NCI-H2107 (cell line): ENCODE measurements at regions not wholly inside any gene's neighbourhood (a gene's known extent, or its start where the extent isn't known, plus 50 kb on each side); places are given as distances from the start of the nearest gene placed in this dataset.

Experiments used
- DNase-seq: peaks from one replicate; lab custom pipeline; 2025; lab: John Stamatoyannopoulos, UW

GRCh38 chr6:21381331-21381963, 212.1 kb upstream of the SOX4 start:
- DNase-seq: no peak

GRCh38 chr6:21382821-21383449, 210.6 kb upstream of the SOX4 start:
- DNase-seq: no peak

DNA sequence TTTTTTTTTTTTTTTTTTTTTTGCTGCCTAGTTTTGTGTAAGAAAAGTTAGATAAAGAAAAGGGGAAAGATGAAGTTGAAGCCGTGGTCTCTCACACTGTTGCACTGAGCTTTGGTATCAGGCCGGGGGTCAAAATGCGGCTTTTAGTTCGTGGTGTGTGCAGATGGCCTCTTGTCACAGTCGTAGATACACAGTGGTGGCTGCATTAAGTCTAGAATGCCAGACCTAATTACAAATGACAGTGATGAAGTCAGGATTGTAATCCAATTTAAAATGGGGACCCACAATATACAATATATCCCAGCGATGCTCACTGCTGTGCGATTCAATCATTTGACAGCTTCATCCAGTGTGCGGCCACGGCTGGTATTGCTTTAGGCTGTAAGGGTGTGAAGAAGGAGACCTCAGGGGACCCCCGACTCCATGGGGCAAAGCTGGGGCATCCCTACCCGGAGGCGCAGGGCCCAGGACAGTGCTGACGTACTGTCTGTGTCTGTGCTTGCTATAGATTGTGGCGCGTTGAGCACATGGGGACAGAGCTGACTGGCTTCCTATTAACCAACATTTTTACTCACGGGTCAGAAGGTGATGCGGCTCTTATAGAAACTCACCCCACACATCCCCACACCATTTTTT, 210.0 kb upstream of the SOX4 start:
- DNase-seq: no peak

GRCh38 chr6:21384216-21384615, 209.3 kb upstream of the SOX4 start:
- DNase-seq: no peak

GRCh38 chr6:21386744-21387143, 206.8 kb upstream of the SOX4 start:
- no peak for DNase-seq

DNA sequence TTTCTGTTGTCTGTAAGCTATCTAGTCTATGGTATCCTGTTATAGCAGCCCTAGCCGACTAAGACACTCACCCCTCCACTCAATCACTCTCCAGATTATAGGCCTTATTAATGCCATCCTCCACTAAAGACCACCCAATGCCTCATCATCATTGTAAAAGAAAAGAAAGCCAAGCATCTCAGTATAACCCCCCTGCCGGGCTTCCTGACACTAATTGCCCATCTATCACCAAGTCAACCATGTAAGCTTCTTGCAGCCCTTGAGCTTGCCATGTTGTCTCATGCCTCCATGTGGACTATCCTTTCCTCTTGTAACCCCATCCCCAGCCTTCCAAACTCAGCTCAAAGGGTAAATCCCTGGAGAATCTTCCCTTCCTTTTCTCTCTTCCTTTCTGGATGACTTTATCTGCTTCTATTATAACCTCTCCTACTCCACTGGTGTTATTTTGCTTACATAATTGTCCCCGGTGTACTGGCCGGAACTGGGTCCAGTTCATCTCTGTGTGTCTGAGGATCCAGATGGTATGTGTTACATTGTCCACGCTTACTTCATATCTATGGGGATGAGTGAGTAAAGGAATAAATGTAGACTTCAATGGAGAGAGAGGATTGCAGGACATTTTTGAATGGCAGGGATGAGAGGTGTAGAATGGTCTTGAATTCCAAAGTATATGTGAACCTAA, 202.9 kb upstream of the SOX4 start:
- no peak for DNase-seq

GRCh38 chr6:21392177-21392576, 201.4 kb upstream of the SOX4 start:
- DNase-seq: no peak

DNA sequence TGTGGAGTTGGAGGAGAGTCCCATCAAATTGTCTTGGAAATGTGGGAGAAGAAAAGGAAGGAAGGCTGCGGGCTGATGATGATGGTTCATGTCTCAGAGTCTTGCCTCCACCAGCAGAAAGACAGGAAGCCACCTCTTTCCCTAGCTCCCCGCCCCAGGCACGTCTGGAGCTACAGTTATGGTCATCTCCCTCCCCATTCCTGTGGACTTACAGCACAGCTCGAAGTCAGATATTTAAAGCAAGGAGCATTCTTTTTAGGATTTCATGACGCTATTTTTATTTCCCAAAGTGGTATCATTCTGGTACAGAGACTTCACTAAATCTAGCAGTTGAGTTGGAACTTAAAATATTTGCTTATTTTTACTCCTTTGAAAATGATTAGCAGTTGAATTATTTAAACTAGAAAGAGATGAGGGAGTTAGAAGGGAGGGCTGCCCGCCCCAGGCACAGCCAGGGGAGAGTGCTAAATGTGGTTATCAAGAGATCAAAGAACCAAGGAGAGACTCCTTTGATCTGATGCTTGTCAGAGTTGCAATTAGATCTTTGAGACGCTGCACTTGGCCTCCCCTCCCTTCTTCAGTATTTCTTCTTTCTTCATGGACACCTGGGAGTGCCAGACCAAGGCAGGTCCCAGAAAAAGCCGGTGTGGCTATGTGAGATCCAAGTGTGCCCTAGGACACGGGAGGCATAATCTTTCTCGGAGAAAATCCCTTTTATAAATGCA, 199.9 kb upstream of the SOX4 start:
- DNase-seq: no peak

DNA sequence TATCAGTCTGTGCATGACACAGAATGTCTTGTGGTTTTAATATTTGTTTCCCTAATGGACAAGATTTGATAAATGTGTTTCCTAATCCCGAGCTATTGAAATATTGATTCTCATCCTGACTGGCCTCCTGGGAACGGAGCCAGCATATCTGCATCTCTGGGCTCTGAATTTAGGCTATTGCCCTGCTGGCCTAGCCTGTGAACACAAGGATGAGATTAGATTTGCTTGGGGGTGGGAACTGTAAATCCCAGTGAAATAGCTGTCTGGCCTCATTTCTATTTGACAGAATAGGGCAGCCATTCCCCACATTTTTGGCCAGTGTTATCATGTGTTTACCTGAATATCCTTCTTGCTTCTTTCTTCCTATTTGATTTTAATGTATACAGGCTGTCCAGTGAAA, 198.4 kb upstream of the SOX4 start:
- DNase-seq: no peak

DNA sequence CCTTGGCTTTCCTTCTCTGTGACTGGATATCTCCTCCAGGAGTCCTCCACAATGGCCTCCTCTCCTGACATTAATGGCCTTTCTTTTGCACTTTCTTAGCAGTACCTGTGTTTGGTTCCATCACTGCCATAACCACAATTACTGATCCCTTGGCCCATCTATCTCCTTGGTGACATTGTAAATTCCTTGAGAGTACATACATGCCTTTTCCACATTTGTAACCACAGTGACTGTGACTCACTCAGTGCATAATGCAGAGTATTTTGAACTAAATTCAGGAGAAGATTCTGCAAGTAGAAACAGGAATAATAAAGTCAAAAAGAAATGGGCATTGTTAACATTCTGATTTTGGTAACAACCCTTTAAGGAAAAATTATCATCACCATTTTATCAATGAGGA, 197.2 kb upstream of the SOX4 start:
- no peak for DNase-seq

GRCh38 chr6:21398741-21399325, 194.7 kb upstream of the SOX4 start:
- no peak for DNase-seq

DNA sequence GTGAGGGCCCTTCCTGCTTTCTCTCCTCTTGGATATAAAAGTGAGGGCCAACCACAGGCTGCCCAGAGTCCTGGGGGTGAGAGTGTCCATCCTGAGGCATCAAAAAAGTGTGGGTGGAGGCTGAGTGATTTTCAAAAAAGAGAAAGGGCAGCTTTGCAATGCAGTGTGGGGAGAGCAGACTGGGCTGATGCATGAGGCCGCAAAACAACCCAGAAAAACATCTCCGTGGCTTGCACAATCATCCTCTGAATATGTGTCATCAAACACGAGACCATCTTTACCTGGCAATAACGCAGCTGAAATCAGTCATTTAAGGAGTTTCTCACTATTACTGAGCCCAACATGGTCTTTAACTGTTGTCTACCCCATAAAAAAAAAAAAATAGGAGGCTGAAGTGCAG, 191.2 kb upstream of the SOX4 start:
- DNase-seq: no peak

- no peak for DNase-seq
These were observed 189.0 kb upstream of the SOX4 start for GRCh38 chr6:21404577-21404976.

DNA sequence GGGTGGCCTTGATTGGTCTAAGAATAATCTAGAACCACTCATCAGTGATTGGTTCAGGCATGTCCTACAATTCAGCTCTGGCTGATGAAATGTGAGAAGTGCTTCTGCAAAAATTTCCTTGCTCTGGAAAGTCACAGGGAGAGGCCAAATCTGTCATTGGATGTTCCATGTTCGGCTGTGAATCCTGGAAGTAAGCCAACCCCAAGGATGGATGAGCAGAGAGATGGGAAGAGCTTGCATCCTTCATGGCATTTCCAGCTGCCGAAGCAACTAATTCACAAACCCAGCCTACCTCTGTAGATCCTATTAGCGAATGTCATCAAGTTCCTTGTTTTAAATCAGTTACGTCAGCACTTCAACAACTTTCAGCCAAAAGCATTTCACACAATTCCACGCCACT, 187.2 kb upstream of the SOX4 start:
- no peak for DNase-seq

GRCh38 chr6:21409231-21409630, 184.3 kb upstream of the SOX4 start:
- no peak for DNase-seq

DNA sequence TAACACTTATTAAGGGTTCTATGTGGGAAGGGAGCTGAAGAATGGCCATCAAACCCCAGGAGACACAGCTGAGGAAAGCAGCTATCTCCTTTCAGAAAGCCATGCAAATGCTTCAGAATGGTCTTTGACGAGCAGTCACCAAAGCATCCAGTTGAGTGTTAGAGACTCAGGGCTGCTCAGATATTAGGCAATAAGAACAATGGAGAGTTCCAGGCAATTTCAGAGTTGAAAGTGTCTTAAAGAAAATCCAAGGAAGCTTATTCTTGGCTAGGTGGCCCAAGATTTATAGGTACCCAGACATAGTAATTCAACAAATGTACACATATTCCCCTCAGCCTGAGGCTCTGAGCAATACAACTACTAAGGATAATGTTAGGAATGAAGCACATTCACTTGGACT, 180.1 kb upstream of the SOX4 start:
- DNase-seq: no peak

DNA sequence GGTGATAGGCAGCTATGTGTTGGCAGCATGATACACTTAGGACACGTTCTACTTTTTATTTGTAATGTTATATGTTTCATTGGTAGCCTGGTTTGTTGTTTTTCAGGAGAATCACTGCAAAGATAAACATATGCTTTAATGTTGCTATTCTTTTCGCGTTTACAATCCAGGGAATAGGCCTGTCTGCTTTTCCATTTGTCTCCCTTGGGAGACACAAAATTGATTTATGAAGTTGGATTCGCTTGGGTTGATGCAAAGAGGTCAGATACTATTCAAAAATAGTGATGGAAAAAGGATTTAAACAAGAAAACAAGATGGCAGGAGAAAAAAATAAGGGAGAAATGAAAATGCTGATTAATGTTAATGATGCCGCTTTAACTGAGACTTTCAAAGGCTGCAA, 179.5 kb upstream of the SOX4 start:
- DNase-seq: no peak

DNA sequence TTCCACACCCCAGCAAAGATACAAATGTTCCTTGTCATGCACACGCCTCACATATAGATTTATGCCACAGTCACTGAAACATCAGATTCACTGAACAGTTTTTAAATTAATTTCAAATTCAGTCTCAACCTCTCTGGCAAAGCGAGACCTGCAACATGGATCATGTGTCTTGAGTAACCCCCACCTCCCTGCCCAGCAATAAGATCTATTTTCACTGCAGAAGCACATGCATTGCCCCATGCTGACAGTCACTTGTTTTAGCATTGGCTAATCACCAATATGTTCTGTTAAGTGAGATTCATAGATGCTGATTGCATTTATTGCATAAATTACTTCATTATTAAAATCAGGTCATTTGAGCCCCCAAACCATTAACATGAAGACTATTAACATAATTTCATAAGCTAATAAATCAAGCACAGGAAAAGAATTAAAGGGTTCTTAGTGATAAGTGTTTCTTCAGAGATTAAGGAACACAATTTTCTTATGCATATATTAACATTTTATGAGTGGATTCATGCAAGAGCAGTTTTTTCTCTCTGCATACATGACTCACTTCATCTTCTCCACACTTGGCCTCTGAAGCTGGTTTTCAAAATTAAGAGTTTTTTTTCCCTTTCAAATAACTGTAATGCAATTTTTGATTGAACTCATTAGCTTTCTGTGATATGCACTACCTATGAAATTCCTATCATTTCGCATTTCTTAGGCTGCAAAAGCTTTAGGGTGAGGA, 173.2 kb upstream of the SOX4 start:
- no peak for DNase-seq

DNA sequence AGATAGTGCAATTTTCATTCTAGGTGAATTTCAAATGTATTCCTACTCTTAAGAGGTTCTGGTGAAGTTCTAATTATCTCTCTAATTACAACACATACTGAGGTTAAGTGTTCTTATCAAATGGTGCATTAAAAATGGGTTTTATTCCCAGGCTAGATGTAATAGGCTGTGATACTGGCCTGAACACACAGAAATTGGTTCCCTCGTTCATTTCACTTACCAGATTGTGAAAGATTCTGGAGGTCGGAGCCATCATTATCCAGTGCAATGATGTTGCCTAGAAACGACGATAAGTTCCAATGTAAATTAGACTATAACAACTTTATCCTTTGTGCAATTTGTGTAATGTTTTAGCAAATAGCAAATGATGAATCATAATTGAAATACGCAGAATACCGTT, 172.6 kb upstream of the SOX4 start:
- no peak for DNase-seq

DNA sequence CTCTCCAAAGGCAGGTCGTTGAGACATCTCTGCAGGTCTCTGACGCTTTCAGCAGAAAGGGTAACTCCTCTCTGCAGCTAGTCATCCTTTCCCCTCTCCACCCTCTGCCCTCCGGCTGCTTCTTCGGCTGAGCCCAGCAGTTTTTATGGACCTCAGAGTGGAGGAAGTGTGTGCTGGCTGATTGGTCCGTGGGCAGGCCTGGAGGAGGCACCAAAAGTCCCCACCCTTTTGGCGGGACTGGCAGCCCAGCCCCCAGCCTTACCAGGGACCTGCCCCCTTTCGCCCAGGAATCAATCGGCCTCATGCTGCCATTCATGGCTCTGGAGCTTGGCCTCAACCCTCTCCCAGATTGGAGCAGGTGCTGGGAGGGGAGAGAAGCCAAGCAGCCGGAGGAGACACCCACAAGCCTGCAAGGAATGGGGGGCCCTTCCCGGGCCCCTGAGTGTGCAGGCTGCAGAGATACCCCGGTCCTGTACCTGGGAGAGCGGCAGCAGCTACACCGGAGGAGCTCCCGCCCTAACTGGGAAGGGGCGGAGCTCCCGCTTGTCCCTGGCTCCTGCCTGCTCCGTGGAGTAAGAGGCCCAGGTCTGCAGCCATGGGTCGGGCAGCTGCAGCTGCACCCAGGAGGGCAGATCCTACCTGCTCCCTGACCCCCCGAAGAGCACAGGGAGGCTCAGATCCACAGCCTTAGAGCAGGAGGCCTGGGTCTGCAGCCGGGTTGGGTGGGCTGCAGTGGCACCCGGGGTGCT, 170.3 kb upstream of the SOX4 start:
- DNase-seq: no peak
